ENCODE measurements at regions not wholly inside any gene's neighbourhood (a gene's known extent, or its start where the extent isn't known, plus 50 kb on each side); places are given as distances from the start of the nearest gene placed in this dataset.

- no peak overlapping the region for H3K4me3 ChIP-seq (ENCODE audit: low read depth, low read length)
- TF ChIP-seq CTCF (IDR thresholded peaks at IDR 0.05; ENCODE audit: borderline replicate concordance, insufficient read depth, low read depth, low read length): no peak
Observed at GRCh38 chr22:22159384-22159783, 85.2 kb upstream of the VPREB1 start.

GRCh38 chr22:22158965-22159364 is 85.6 kb upstream of the VPREB1 start:
- H3K4me3 ChIP-seq (ENCODE audit: low read depth, low read length): no peak overlapping the region
- TF ChIP-seq CTCF (IDR thresholded peaks at IDR 0.05; ENCODE audit: borderline replicate concordance, insufficient read depth, low read depth, low read length): no peak

DNA sequence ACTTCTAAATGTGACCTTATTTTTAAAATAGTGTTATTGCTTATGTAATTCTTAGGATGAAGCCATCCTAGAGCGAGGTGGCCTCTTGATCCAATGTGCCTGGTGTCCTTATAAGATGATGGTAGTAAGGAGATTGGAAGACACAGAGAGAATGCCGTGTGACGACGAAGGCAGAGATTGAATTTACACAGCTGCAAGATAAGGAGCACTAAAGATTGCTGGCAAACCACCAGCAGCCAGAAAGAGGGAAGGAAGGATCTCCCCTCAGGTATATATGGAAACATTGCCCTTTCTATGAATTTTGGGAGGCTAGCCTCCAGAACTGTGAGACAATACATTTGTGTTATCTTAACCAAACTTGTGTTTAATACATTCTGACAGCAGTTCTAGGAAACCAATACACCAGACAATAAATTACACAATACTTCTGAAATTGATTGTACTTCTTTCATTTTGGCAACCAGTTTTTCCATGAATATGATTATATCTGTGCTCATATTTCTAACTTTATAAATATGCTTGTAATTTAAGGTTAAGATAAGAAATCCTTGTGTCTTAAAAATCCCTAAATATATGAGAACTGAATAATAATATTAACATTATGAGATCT is 86.3 kb upstream of the VPREB1 start:
- H3K4me3 ChIP-seq (ENCODE audit: low read depth, low read length): no peak overlapping the region
- no peak for TF ChIP-seq CTCF (IDR thresholded peaks at IDR 0.05; ENCODE audit: borderline replicate concordance, insufficient read depth, low read depth, low read length)

DNA sequence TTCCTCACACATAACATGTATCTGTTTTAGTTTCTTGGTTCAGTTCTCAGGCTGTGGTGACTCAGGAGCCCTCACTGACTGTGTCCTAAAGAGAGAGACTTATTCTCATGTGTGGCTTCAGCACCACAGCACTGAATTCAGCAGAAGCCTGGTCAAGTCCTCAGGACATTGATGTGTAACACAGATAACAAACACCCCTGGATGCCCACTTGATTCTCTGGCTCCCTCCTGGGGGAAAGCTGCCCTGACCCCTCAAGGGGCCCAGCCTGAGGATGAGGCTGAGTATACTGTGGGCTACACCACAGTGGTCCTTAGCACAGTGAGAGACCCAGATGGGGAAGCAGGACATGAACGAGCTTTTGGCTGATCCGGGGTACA is 87.2 kb upstream of the VPREB1 start:
- no peak for TF ChIP-seq CTCF (IDR thresholded peaks at IDR 0.05; ENCODE audit: borderline replicate concordance, insufficient read depth, low read depth, low read length)
- H3K4me3 ChIP-seq (ENCODE audit: low read depth, low read length): no peak overlapping the region

DNA sequence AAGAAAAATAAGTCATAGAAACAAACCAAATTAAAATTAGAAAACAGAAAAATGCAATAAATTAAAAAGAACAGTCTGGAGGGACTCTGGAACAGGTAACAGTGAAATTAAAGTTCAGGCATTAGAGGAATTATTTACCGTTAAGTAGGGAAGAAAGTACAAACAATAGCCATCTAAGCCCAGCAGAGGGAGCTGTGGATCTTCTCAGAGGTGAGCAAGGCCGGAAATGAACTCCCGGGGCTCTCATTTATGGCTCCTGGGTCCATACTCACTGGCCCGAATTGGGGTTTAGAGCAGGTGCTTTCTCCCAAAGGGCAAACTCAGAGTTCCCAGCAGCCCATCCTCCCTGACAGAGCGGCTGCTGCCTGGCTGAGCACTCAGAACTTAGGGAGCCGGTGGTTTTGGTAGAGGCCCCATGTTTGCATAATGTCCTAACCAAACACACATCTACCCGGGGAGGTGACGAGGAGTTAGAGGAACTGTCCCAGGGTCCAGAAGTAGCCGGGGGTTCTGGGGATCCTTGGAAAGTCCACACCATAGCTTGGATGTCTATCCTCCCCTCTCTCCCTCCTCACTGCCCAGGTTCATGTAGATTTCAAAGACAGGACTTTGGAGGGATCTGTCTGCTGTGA is 87.8 kb upstream of the VPREB1 start:
- TF ChIP-seq CTCF (IDR thresholded peaks at IDR 0.05; ENCODE audit: borderline replicate concordance, insufficient read depth, low read depth, low read length): peak; percentile 71
- H3K4me3 ChIP-seq (ENCODE audit: low read depth, low read length): no peak overlapping the region

- H3K4me3 ChIP-seq (ENCODE audit: low read depth, low read length): no peak overlapping the region
- TF ChIP-seq CTCF (IDR thresholded peaks at IDR 0.05; ENCODE audit: borderline replicate concordance, insufficient read depth, low read depth, low read length): no peak
Observed at GRCh38 chr22:22156348-22156715, 88.3 kb upstream of the VPREB1 start.

GRCh38 chr22:22155607-22156006 is 89.0 kb upstream of the VPREB1 start:
- H3K4me3 ChIP-seq (ENCODE audit: low read depth, low read length): no peak overlapping the region
- no peak for TF ChIP-seq CTCF (IDR thresholded peaks at IDR 0.05; ENCODE audit: borderline replicate concordance, insufficient read depth, low read depth, low read length)

Data from GM12875 (cell line).